ENCODE measurements at regions not wholly inside any gene's neighbourhood (a gene's known extent, or its start where the extent isn't known, plus 50 kb on each side); places are given as distances from the start of the nearest gene placed in this dataset.

DNA sequence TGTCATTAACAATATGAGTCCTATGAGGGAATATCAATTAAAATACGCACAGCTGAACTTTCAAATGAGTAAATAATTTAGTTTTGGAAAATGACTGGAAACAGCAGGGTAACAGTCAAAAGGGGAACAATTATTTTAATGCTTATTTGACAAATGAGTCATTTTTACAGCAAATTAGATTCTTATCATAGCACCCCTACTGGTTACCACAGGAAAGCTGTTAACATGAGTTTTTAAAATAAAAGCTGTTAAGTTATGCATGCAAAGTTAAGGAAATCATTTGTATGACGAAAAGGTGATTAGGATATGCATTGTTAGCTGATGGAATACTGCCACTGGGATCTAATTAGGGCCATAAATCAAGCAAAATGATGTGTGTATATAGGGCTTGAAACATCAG, 435.1 kb upstream of the MEIS1 start:
- no peak overlapping the region for H3K9ac ChIP-seq (ENCODE audit: low read length)
- no peaks in the 10 kb centered on the region for H3K79me2 ChIP-seq (ENCODE audit: insufficient read depth, low read length)
- Mint-ChIP-seq H3K27ac (ENCODE audit: unreplicated experiment) (no peak overlapping the region), H3K27me3 (ENCODE audit: low read depth, unreplicated experiment) (peaks cover 7% of the 10 kb centered on the region), H3K36me3 (ENCODE audit: low read depth, unreplicated experiment) (no peaks in the 10 kb centered on the region), H3K4me1 (ENCODE audit: low read depth, unreplicated experiment) (no peaks in the 10 kb centered on the region), H3K9me3 (ENCODE audit: unreplicated experiment) (no peaks in the 10 kb centered on the region), H3K4me3 (ENCODE audit: unreplicated experiment) (no peak overlapping the region)
- TF ChIP-seq, protein P1, sequence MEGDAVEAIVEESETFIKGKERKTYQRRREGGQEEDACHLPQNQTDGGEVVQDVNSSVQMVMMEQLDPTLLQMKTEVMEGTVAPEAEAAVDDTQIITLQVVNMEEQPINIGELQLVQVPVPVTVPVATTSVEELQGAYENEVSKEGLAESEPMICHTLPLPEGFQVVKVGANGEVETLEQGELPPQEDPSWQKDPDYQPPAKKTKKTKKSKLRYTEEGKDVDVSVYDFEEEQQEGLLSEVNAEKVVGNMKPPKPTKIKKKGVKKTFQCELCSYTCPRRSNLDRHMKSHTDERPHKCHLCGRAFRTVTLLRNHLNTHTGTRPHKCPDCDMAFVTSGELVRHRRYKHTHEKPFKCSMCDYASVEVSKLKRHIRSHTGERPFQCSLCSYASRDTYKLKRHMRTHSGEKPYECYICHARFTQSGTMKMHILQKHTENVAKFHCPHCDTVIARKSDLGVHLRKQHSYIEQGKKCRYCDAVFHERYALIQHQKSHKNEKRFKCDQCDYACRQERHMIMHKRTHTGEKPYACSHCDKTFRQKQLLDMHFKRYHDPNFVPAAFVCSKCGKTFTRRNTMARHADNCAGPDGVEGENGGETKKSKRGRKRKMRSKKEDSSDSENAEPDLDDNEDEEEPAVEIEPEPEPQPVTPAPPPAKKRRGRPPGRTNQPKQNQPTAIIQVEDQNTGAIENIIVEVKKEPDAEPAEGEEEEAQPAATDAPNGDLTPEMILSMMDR (IDR thresholded peaks at IDR 0.05; ENCODE audit: insufficient read depth, low read depth, low read length): peak; percentile 21
- no peak for TF ChIP-seq EZH2 (IDR thresholded peaks at IDR 0.05; ENCODE audit: insufficient read depth, low read length)
- H4K20me1 ChIP-seq (ENCODE audit: insufficient read depth, low read length): no peaks in the 10 kb centered on the region
- H3K36me3 ChIP-seq (ENCODE audit: insufficient read depth, low read length): no peaks in the 10 kb centered on the region
- no peak for DNase-seq (ENCODE audit: low read depth)
- no peaks in the 10 kb centered on the region for H3K9me3 ChIP-seq (ENCODE audit: insufficient read depth, low read depth, low read length)
- H3K27me3 ChIP-seq (ENCODE audit: insufficient read depth, low read length): no peaks in the 10 kb centered on the region
- no peak overlapping the region for H3K4me2 ChIP-seq (ENCODE audit: low read length)
- no peak for FAIRE-seq
- no peak overlapping the region for H3K27ac ChIP-seq (ENCODE audit: low read depth, low read length)
- no peak overlapping the region for H3K4me3 ChIP-seq (ENCODE audit: insufficient read depth, low read depth, low read length)
- H2AFZ ChIP-seq (ENCODE audit: low read depth, low read length): no peak overlapping the region
- H3K4me1 ChIP-seq (ENCODE audit: insufficient read depth, low read length): no peaks in the 10 kb centered on the region

DNA sequence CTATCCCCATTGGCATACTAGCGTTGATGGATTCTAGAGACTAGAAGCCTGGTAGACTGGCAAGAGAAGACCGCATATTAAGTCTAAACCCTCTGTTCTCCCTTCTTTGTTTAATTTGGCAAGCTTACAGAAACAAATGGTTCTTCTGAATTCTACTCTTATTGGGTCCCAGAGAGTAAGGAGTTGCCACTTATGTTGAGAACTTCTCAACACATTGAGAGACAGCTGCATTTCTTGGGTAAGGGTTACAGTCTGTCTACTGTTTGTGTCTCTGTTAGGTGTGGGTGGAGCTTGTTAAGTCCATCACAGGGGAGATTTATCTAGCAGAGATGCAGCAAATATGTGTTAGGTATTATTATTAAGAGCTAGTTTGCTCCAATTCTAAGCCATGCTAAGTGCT, 435.8 kb upstream of the MEIS1 start:
- FAIRE-seq: no peak

DNA sequence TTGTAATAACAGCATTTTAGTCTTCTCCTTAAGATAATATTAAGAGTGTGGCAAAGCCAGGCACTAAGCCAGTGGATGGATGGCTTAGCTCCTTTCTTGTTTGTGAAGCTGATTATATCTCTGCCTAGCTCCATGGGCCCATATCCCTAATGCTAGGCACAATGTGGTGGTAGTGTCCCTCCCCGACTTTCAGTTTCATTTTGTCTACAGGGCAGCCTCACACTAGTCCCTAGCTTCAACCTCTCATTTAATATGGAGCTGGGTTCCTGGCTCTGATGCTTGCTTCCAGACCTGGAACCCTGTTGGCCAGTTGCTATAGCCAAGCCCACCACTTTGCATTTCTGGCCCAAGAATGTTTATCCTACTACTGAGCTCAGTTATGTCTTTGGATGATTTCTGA, 437.0 kb upstream of the MEIS1 start:
- Histone ChIP-seq H3K27me3 (ENCODE audit: insufficient read depth, low read length) (no peaks in the 10 kb centered on the region), H3K9ac (ENCODE audit: low read length) (no peak overlapping the region), H4K20me1 (ENCODE audit: insufficient read depth, low read length) (no peaks in the 10 kb centered on the region), H3K4me2 (ENCODE audit: low read length) (no peak overlapping the region), H3K36me3 (ENCODE audit: insufficient read depth, low read length) (no peaks in the 10 kb centered on the region), H3K79me2 (ENCODE audit: insufficient read depth, low read length) (no peaks in the 10 kb centered on the region), H3K27ac (ENCODE audit: low read depth, low read length) (no peak overlapping the region), H3K4me3 (ENCODE audit: insufficient read depth, low read depth, low read length) (no peak overlapping the region), H3K9me3 (ENCODE audit: insufficient read depth, low read depth, low read length) (no peaks in the 10 kb centered on the region), H2AFZ (ENCODE audit: low read depth, low read length) (no peak overlapping the region), H3K4me1 (ENCODE audit: insufficient read depth, low read length) (no peaks in the 10 kb centered on the region)
- TF ChIP-seq, protein P1 (IDR thresholded peaks at IDR 0.05; ENCODE audit: insufficient read depth, low read depth, low read length): no peak
- no peak for TF ChIP-seq EZH2 (IDR thresholded peaks at IDR 0.05; ENCODE audit: insufficient read depth, low read length)
- no peaks in the 10 kb centered on the region for H3K9me3 Mint-ChIP-seq (ENCODE audit: unreplicated experiment)
- H3K4me1 Mint-ChIP-seq (ENCODE audit: low read depth, unreplicated experiment): no peaks in the 10 kb centered on the region
- DNase-seq (ENCODE audit: low read depth) (no peak), FAIRE-seq (no peak)
- H3K36me3 Mint-ChIP-seq (ENCODE audit: low read depth, unreplicated experiment): no peaks in the 10 kb centered on the region
- no peak overlapping the region for H3K27ac Mint-ChIP-seq (ENCODE audit: unreplicated experiment)
- H3K27me3 Mint-ChIP-seq (ENCODE audit: low read depth, unreplicated experiment): peaks cover 3% of the 10 kb centered on the region
- no peak overlapping the region for H3K4me3 Mint-ChIP-seq (ENCODE audit: unreplicated experiment)

More for the DNA sequence above, 435.8 kb upstream of the MEIS1 start:
- H2AFZ ChIP-seq (ENCODE audit: low read depth, low read length): no peak overlapping the region
- Mint-ChIP-seq H3K27me3 (ENCODE audit: low read depth, unreplicated experiment) (peaks cover 4% of the 10 kb centered on the region), H3K27ac (ENCODE audit: unreplicated experiment) (no peak overlapping the region), H3K4me3 (ENCODE audit: unreplicated experiment) (no peak overlapping the region), H3K9me3 (ENCODE audit: unreplicated experiment) (no peaks in the 10 kb centered on the region), H3K4me1 (ENCODE audit: low read depth, unreplicated experiment) (no peaks in the 10 kb centered on the region), H3K36me3 (ENCODE audit: low read depth, unreplicated experiment) (no peaks in the 10 kb centered on the region)
- no peaks in the 10 kb centered on the region for H3K27me3 ChIP-seq (ENCODE audit: insufficient read depth, low read length)
- H4K20me1 ChIP-seq (ENCODE audit: insufficient read depth, low read length): no peaks in the 10 kb centered on the region
- no peak overlapping the region for H3K4me3 ChIP-seq (ENCODE audit: insufficient read depth, low read depth, low read length)
- DNase-seq (ENCODE audit: low read depth): no peak
- no peaks in the 10 kb centered on the region for H3K36me3 ChIP-seq (ENCODE audit: insufficient read depth, low read length)
- TF ChIP-seq, protein P1 (IDR thresholded peaks at IDR 0.05; ENCODE audit: insufficient read depth, low read depth, low read length): no peak
- TF ChIP-seq EZH2 (IDR thresholded peaks at IDR 0.05; ENCODE audit: insufficient read depth, low read length): no peak
- no peak overlapping the region for H3K27ac ChIP-seq (ENCODE audit: low read depth, low read length)
- H3K9me3 ChIP-seq (ENCODE audit: insufficient read depth, low read depth, low read length): no peaks in the 10 kb centered on the region
- H3K4me1 ChIP-seq (ENCODE audit: insufficient read depth, low read length): no peaks in the 10 kb centered on the region
- no peak overlapping the region for H3K4me2 ChIP-seq (ENCODE audit: low read length)
- no peaks in the 10 kb centered on the region for H3K79me2 ChIP-seq (ENCODE audit: insufficient read depth, low read length)
- no peak overlapping the region for H3K9ac ChIP-seq (ENCODE audit: low read length)
